Activated naive CD8-positive, alpha-beta T cell treated with anti-CD3 and anti-CD28 coated beads, Interleukin-2, amount 50 U/mL, for 24 hours (primary cell): ENCODE measurements at regions not wholly inside any gene's neighbourhood (a gene's known extent, or its start where the extent isn't known, plus 50 kb on each side); places are given as distances from the start of the nearest gene placed in this dataset.

Source experiments
- ATAC-seq: fragments of 150-1000 bp; cut with Tn5 transposase; one replicate; pipeline ENCODE4 v1.10.0; 2021
- DNase-seq: peaks from one replicate; pipeline ENCODE4 v3.0.0; 2021
- H3K27ac Mint-ChIP-seq: one replicate; pipeline ENCODE4 v1.8.0; 2021; ENCODE audit warnings: mild to moderate bottlenecking, mixed read lengths
- H3K27me3 Mint-ChIP-seq: one replicate; pipeline ENCODE4 v1.8.0; 2021; ENCODE audit warnings: mixed read lengths
- H3K36me3 Mint-ChIP-seq: one replicate; pipeline ENCODE4 v1.8.0; 2021; ENCODE audit warnings: low read depth, mixed read lengths
- H3K4me1 Mint-ChIP-seq: one replicate; pipeline ENCODE4 v1.8.0; 2021; ENCODE audit warnings: mixed read lengths
- H3K4me3 Mint-ChIP-seq: one replicate; pipeline ENCODE4 v1.8.0; 2021; ENCODE audit warnings: mild to moderate bottlenecking, moderate library complexity, mixed read lengths
- H3K9me3 Mint-ChIP-seq: one replicate; pipeline ENCODE4 v1.8.0; 2021; ENCODE audit warnings: mixed read lengths

DNA sequence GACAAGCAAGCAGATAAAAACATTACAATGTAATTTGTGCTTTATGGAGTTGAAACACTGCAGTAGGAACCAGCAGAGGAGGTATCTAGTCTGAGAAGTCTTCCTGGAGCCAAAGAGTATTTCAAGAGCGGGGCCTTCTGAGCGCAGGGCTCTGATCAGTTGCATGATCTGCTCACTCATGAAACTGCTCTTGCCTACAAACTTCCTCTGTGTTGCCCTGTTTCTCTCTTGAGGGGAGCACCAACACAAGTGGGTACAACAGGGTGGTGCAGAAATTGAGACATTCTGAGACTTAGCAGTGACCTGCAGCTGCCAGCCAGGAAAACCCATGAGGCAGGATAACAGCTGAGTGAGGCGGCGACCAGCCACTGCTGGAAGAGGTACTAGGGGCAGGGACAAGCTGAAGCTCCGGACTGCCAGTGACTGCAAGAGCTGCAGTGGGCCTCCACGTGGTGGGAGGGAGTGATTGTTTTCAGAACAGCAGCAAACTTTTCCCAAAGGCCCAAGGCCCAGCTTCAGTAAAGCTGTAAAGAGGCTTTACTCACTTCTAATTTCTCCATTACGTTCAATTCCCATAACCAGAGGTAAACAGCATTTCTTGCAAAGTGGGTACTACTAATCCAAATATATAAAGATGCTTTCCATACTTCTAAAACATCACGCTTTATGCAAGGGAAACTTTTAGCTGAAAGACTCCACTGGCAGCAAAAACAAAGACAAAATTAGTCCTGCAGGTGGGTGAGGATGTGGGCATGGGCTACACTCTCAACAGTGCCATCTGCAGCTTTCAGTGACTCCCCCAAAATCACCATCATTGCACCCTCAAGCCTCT, 69.0 kb upstream of the LPP start:
- Mint-ChIP-seq H3K27me3 (no peaks in the 10 kb centered on the region), H3K27ac (no peak overlapping the region), H3K9me3 (peaks cover 5% of the 10 kb centered on the region), H3K4me3 (no peak overlapping the region), H3K4me1 (peaks cover 2% of the 10 kb centered on the region), H3K36me3 (no peaks in the 10 kb centered on the region)
- DNase-seq, result no peak
- ATAC-seq, result no peak

- Mint-ChIP-seq H3K4me3 (no peak overlapping the region), H3K27ac (no peak overlapping the region), H3K4me1 (peaks cover 2% of the 10 kb centered on the region), H3K36me3 (no peaks in the 10 kb centered on the region), H3K27me3 (no peaks in the 10 kb centered on the region), H3K9me3 (no peaks in the 10 kb centered on the region)
- ATAC-seq, result no peak
- no peak for DNase-seq
Measured at GRCh38 chr3:188085584-188086560, 68.1 kb upstream of the LPP start.

DNA sequence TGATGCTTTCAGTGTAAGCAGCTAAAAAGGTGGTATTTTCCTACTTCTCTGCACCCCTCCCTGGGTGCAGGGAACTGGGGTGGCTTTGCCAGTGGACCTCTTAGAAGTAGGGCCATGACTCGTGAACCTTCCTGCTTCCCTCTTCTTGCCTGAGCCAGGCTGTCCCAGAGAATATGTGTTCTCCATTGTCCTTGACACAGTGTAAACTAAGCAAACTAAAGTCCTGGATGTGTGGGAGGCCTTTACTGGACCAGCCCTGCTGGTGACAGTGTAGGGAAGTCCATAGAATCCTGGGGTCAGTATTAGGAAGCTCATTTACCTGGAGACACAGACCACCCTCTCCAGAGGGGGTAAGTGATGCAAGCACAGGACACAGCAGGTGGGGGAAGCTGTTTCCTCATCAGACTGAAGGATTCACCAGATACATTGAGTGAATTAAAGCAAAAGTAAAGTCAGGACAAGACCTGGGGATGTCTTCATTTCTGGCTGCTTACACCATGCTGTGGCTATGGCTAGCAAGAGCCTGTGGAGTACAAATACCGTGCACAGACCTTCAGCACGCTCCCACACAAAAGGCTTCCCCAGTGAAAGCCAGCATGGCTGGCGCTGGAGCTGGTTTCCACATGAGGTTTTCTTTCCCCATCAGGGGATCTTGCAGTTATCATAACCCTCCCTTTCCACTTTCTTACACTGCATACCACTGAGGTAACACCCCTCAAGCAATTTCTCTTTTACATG, 64.8 kb upstream of the LPP start:
- Mint-ChIP-seq H3K36me3 (no peaks in the 10 kb centered on the region), H3K4me3 (no peak overlapping the region), H3K4me1 (peaks cover 16% of the 10 kb centered on the region), H3K27ac (no peak overlapping the region), H3K27me3 (no peaks in the 10 kb centered on the region), H3K9me3 (no peaks in the 10 kb centered on the region)
- no peak for DNase-seq
- ATAC-seq, result no peak

DNA sequence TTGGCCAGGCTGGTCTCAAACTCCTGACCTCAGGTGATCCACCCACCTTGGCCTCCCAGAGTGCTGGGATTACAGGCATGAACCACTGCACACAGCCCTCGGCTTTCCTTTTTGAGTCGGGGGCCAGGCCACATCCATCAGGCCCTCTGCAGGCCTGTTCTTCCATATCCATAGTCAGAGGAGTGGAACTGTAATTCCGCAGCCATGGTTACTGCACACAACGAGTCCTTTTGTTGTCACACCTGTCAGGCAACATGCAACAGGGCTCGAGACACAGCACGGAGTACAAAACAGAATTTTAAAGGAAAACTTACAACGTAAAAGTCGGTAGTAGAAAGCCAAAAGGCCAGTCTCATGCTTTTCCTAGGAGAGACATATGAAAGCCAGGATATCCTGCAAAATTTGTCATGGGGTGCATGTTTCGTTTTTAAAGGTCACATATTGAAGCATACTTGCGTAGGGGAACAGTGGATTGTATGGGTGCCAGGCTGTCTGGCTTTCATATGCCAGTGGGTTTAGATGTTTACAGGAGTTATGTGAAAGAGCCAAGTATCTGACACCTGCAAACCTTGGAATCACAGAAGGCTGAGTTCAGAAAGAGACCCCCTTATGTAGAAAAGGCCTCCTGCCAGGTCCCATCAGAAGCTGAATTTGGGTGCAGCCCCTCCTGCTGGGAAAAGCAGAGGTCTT, 63.2 kb upstream of the LPP start:
- Mint-ChIP-seq H3K4me1 (peaks cover 15% of the 10 kb centered on the region), H3K9me3 (no peaks in the 10 kb centered on the region), H3K27me3 (no peaks in the 10 kb centered on the region), H3K36me3 (no peaks in the 10 kb centered on the region), H3K4me3 (no peak overlapping the region), H3K27ac (no peak overlapping the region)
- ATAC-seq (no peak), DNase-seq (no peak)

- ATAC-seq, result no peak
- Mint-ChIP-seq H3K27me3 (no peaks in the 10 kb centered on the region), H3K36me3 (no peaks in the 10 kb centered on the region), H3K4me1 (peaks cover 15% of the 10 kb centered on the region), H3K27ac (no peak overlapping the region), H3K9me3 (no peaks in the 10 kb centered on the region), H3K4me3 (no peak overlapping the region)
- DNase-seq, result no peak
Measured at GRCh38 chr3:188091746-188092145, 62.2 kb upstream of the LPP start.

- Mint-ChIP-seq H3K4me1 (peaks cover 15% of the 10 kb centered on the region), H3K4me3 (no peak overlapping the region), H3K9me3 (no peaks in the 10 kb centered on the region), H3K27me3 (no peaks in the 10 kb centered on the region), H3K27ac (no peak overlapping the region), H3K36me3 (no peaks in the 10 kb centered on the region)
- DNase-seq (peak; percentile 46), ATAC-seq (peak; percentile 98)
Measured at GRCh38 chr3:188092648-188093047, 61.3 kb upstream of the LPP start.

GRCh38 chr3:188095431-188095830, 58.5 kb upstream of the LPP start:
- ATAC-seq (no peak), DNase-seq (no peak)
- Mint-ChIP-seq H3K27me3 (no peaks in the 10 kb centered on the region), H3K4me3 (no peak overlapping the region), H3K36me3 (no peaks in the 10 kb centered on the region), H3K4me1 (peaks cover 15% of the 10 kb centered on the region), H3K27ac (no peak overlapping the region), H3K9me3 (peaks cover 8% of the 10 kb centered on the region)

DNA sequence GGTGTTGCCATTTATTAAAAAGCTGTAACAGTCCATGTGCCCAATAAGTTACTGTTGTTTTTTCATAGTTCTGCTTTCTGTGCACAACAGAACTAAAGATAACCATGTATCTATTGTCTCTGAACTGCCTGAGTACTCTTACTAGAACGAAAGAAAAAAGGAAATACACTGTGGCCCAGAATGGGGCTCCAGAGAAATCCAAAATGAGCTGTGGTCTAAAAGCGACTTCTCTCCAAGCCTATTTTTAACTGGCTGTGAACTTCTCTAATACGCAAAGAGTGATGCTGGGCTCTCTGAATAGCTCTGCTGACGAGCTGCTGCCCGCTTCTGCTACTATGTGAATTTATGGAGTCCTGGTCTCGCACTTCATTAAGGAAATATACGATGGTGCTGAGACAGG, 56.2 kb upstream of the LPP start:
- peaks cover 6% of the 10 kb centered on the region for H3K4me1 Mint-ChIP-seq
- ATAC-seq (no peak), DNase-seq (no peak)
- no peaks in the 10 kb centered on the region for H3K27me3 Mint-ChIP-seq
- no peak overlapping the region for H3K27ac Mint-ChIP-seq
- no peak overlapping the region for H3K4me3 Mint-ChIP-seq
- peaks cover 15% of the 10 kb centered on the region for H3K9me3 Mint-ChIP-seq
- no peaks in the 10 kb centered on the region for H3K36me3 Mint-ChIP-seq

- Mint-ChIP-seq H3K4me1 (no peaks in the 10 kb centered on the region), H3K27ac (no peak overlapping the region), H3K27me3 (no peaks in the 10 kb centered on the region), H3K4me3 (no peak overlapping the region), H3K9me3 (peaks cover 15% of the 10 kb centered on the region), H3K36me3 (no peaks in the 10 kb centered on the region)
- no peak for ATAC-seq
- DNase-seq, result no peak
Measured at GRCh38 chr3:188099907-188100306, 54.0 kb upstream of the LPP start.

GRCh38 chr3:188102861-188103547, 51.0 kb upstream of the LPP start:
- ATAC-seq (no peak), DNase-seq (no peak)
- Mint-ChIP-seq H3K27me3 (no peaks in the 10 kb centered on the region), H3K36me3 (no peaks in the 10 kb centered on the region), H3K27ac (peak overlapping the region; percentile 19), H3K9me3 (peaks cover 15% of the 10 kb centered on the region), H3K4me3 (no peak overlapping the region), H3K4me1 (no peaks in the 10 kb centered on the region)

GRCh38 chr3:188104050-188104449, 49.9 kb upstream of the LPP start:
- no peaks in the 10 kb centered on the region for H3K36me3 Mint-ChIP-seq
- DNase-seq (no peak), ATAC-seq (no peak)
- no peaks in the 10 kb centered on the region for H3K27me3 Mint-ChIP-seq
- H3K27ac Mint-ChIP-seq, result no peak overlapping the region
- no peak overlapping the region for H3K4me3 Mint-ChIP-seq
- peaks cover 5% of the 10 kb centered on the region for H3K4me1 Mint-ChIP-seq
- peaks cover 13% of the 10 kb centered on the region for H3K9me3 Mint-ChIP-seq
